ENCODE measurements at regions not wholly inside any gene's neighbourhood (a gene's known extent, or its start where the extent isn't known, plus 50 kb on each side); places are given as distances from the start of the nearest gene placed in this dataset.

DNA sequence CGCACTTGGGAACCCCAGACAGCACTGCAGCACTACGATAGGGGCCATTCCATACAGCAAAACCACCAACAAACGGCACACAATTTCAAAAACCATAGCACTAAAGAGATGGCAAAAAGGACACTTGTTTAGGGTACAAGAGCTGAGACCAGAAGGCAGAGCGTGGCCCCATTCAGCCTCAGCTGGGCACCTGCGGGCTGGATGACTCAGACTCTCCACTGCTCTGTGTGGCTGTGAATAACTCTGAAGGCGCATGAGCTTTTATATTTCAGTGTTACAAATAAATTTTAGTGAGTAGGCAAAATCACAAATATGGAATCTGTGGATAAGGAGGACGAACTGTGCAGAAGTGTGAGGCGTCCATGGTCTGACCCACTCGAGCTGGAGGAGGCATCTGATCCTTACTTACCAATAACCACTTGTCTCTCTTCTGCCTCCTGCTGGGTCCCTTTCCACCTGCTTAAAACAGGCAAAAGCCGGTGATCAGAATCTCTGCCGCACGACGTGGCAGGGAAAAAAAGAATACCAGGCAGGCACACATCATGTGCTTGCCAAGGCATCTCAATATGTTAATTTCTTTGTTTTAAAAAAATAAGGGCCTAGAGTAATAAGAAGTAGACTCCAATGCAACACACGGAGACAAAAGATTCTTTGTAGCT lies 325.7 kb downstream of the SHANK2 start:
- Mint-ChIP-seq H3K27ac (ENCODE audit: unreplicated experiment) (no peak overlapping the region), H3K4me3 (ENCODE audit: unreplicated experiment) (no peak overlapping the region), H3K36me3 (ENCODE audit: insufficient read depth, unreplicated experiment) (peaks cover 85% of the 10 kb centered on the region), H3K9me3 (ENCODE audit: unreplicated experiment) (peaks cover 15% of the 10 kb centered on the region), H3K4me1 (ENCODE audit: low read depth, unreplicated experiment) (no peaks in the 10 kb centered on the region), H3K27me3 (ENCODE audit: insufficient read depth, unreplicated experiment) (no peaks in the 10 kb centered on the region)
- Histone ChIP-seq H3K9me3 (peaks cover 31% of the 10 kb centered on the region), H3K4me3 (ENCODE audit: low read depth, low read length) (no peak overlapping the region), H3K4me1 (no peaks in the 10 kb centered on the region), H3K36me3 (ENCODE audit: control insufficient read depth, insufficient read depth, low read length) (peaks cover 1% of the 10 kb centered on the region; the same call in 1 of the 2 replicates), H3K27me3 (replicated peaks; ENCODE audit: control insufficient read depth, insufficient read depth, low read length) (no peaks in the 10 kb centered on the region)
- ChIA-PET CTCF (no interaction called here), POLR2A (no interaction called here)
- BruUV-seq (replicated peaks): no TSS peak
- intact Hi-C loops (cut with micrococcal nuclease; ENCODE audit: unreplicated experiment): no loop called here
- DNase-seq: no peak
- TF ChIP-seq, protein P1, sequence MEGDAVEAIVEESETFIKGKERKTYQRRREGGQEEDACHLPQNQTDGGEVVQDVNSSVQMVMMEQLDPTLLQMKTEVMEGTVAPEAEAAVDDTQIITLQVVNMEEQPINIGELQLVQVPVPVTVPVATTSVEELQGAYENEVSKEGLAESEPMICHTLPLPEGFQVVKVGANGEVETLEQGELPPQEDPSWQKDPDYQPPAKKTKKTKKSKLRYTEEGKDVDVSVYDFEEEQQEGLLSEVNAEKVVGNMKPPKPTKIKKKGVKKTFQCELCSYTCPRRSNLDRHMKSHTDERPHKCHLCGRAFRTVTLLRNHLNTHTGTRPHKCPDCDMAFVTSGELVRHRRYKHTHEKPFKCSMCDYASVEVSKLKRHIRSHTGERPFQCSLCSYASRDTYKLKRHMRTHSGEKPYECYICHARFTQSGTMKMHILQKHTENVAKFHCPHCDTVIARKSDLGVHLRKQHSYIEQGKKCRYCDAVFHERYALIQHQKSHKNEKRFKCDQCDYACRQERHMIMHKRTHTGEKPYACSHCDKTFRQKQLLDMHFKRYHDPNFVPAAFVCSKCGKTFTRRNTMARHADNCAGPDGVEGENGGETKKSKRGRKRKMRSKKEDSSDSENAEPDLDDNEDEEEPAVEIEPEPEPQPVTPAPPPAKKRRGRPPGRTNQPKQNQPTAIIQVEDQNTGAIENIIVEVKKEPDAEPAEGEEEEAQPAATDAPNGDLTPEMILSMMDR (IDR thresholded peaks at IDR 0.05; ENCODE audit: insufficient read depth in 1 of 2, low read depth in 1 of 2, low read length in 1 of 2, severe bottlenecking in 1 of 2, unreplicated experiment in 1 of 2): no peak

DNA sequence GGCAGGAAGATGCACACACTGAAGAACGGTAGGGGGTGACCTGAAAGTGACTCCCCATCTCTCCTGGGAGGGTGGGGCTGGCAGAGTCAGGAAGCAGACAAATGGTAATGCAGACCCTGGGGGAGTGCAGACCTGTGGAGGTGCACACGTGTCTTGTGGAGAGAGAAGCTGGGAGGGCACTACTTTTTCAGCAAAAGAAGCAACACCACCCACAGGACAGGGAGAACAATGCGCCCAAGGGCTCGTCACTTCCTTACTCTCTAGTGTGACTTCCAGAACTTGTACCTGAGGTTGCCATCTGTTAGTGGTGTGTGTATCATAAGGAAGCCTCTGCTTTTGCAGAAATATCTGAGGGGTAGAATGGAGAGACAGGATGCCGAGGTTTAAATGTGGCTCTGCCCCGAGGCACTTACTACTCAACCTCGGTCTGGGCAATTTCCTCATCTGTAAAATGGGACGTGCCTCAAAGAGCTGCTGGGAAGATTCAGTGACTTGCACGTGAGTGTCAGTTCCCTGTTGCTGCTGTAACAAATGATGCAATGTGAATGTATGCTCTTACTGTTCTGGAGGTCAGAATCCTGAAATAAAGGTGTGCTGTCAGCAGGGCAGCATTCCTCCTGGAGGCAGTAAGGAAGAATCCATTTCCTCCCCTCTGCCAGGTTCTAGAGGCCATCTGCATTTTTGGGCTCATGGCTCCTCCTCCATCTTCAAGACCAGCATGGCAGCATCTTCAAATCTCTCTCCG lies 323.4 kb downstream of the SHANK2 start:
- BruUV-seq (replicated peaks): no TSS peak
- H3K27ac Mint-ChIP-seq (ENCODE audit: unreplicated experiment): peak overlapping the region; percentile 39
- intact Hi-C loops (cut with micrococcal nuclease; ENCODE audit: unreplicated experiment): no loop called here
- Histone ChIP-seq H3K9me3 (peaks cover 19% of the 10 kb centered on the region), H3K27me3 (replicated peaks; ENCODE audit: control insufficient read depth, insufficient read depth, low read length) (no peaks in the 10 kb centered on the region), H3K36me3 (ENCODE audit: control insufficient read depth, insufficient read depth, low read length) (peaks cover 1% of the 10 kb centered on the region; the same call in 1 of the 2 replicates), H3K4me1 (no peaks in the 10 kb centered on the region), H3K4me3 (ENCODE audit: low read depth, low read length) (no peak overlapping the region)
- ChIA-PET POLR2A (no interaction called here), CTCF (no interaction called here)
- DNase-seq: no peak
- TF ChIP-seq, protein P1 (IDR thresholded peaks at IDR 0.05; ENCODE audit: insufficient read depth in 1 of 2, low read depth in 1 of 2, low read length in 1 of 2, severe bottlenecking in 1 of 2, unreplicated experiment in 1 of 2): no peak
- peaks cover 88% of the 10 kb centered on the region for H3K36me3 Mint-ChIP-seq (ENCODE audit: insufficient read depth, unreplicated experiment)
- H3K9me3 Mint-ChIP-seq (ENCODE audit: unreplicated experiment): peaks cover 11% of the 10 kb centered on the region
- H3K27me3 Mint-ChIP-seq (ENCODE audit: insufficient read depth, unreplicated experiment): no peaks in the 10 kb centered on the region
- H3K4me3 Mint-ChIP-seq (ENCODE audit: unreplicated experiment): no peak overlapping the region
- no peaks in the 10 kb centered on the region for H3K4me1 Mint-ChIP-seq (ENCODE audit: low read depth, unreplicated experiment)

DNA sequence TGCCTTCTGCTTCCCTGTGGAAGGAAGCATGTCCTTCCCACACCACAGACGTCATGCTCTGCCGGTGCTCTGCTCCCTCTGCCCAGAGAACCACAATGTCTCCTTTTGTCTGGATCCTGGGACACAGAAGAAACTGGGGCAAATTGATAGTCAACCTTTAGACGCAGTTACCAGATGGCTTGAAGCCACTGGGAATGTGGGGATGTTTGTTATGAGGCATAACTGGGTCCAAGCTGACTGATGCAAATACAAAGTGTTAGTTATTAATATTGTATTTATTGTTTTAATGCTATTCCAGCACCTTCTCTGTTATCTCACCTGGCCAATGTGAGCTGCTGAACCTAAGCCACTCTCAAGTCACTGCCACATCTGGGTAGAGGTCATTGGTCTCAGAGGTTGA lies 322.2 kb downstream of the SHANK2 start:
- Mint-ChIP-seq H3K27me3 (ENCODE audit: insufficient read depth, unreplicated experiment) (no peaks in the 10 kb centered on the region), H3K9me3 (ENCODE audit: unreplicated experiment) (peaks cover 11% of the 10 kb centered on the region), H3K36me3 (ENCODE audit: insufficient read depth, unreplicated experiment) (peaks cover 88% of the 10 kb centered on the region), H3K4me1 (ENCODE audit: low read depth, unreplicated experiment) (no peaks in the 10 kb centered on the region), H3K27ac (ENCODE audit: unreplicated experiment) (no peak overlapping the region), H3K4me3 (ENCODE audit: unreplicated experiment) (no peak overlapping the region)
- Histone ChIP-seq H3K4me3 (ENCODE audit: low read depth, low read length) (no peak overlapping the region), H3K36me3 (ENCODE audit: control insufficient read depth, insufficient read depth, low read length) (peaks cover 1% of the 10 kb centered on the region; the same call in 1 of the 2 replicates), H3K27me3 (replicated peaks; ENCODE audit: control insufficient read depth, insufficient read depth, low read length) (no peaks in the 10 kb centered on the region), H3K9me3 (peaks cover 14% of the 10 kb centered on the region), H3K4me1 (no peaks in the 10 kb centered on the region)
- TF ChIP-seq, protein P1 (IDR thresholded peaks at IDR 0.05; ENCODE audit: insufficient read depth in 1 of 2, low read depth in 1 of 2, low read length in 1 of 2, severe bottlenecking in 1 of 2, unreplicated experiment in 1 of 2): no peak
- intact Hi-C loops (cut with micrococcal nuclease; ENCODE audit: unreplicated experiment): no loop called here
- POLR2A ChIA-PET: no interaction called here
- DNase-seq: no peak
- CTCF ChIA-PET: no interaction called here
- BruUV-seq (replicated peaks): no TSS peak

Data from Caco-2 (cell line).